Upper lobe of right lung (tissue), 1 donor: ENCODE measurements at regions not wholly inside any gene's neighbourhood (a gene's known extent, or its start where the extent isn't known, plus 50 kb on each side); places are given as distances from the start of the nearest gene placed in this dataset.

Source experiments
- ATAC-seq: fragments of 200-7000 bp; cut with Tn5 transposase; one replicate; pipeline ENCODE4 v1.9.1; 2020; ENCODE audit warnings: mild to moderate bottlenecking, moderate library complexity
- DNase-seq: peaks from one replicate; pipeline ENCODE4 v3.0.0-alpha.2; 2020
- H3K27ac ChIP-seq: fragments of 200-600 bp; one replicate; pipeline ENCODE4 v1.8.0; 2022
- H3K27me3 ChIP-seq: fragments of 200-600 bp; one replicate; pipeline ENCODE4 v1.8.0; 2022; ENCODE audit warnings: mild to moderate bottlenecking
- H3K36me3 ChIP-seq: fragments of 200-600 bp; one replicate; pipeline ENCODE4 v1.8.0; 2022
- H3K4me1 ChIP-seq: fragments of 200-600 bp; one replicate; pipeline ENCODE4 v1.8.0; 2022
- H3K4me3 ChIP-seq: fragments of 200-600 bp; one replicate; pipeline ENCODE4 v1.8.0; 2022; ENCODE audit warnings: mild to moderate bottlenecking
- H3K9me3 ChIP-seq: fragments of 200-600 bp; one replicate; pipeline ENCODE4 v1.8.0; 2022
- CTCF ChIP-seq: fragments of 200-600 bp; IDR thresholded peaks from one replicate; pipeline ENCODE4 v1.8.0; 2022; ENCODE audit warnings: antibody characterized with exemption
- intact Hi-C: fragments of 100-400 bp; cut with DNase I; formaldehyde crosslinking; loops from one replicate; pipeline ENCODE4 v1.11.0; 2022
- donor health status: DM: no; HTN: yes; CAD: no; lungs with severe emphysema.

- ATAC-seq = no peak
- TF ChIP-seq CTCF = no peak
- Histone ChIP-seq H3K27ac (no peak overlapping the region), H3K9me3 (no peaks in the 10 kb centered on the region), H3K27me3 (no peaks in the 10 kb centered on the region), H3K4me1 (no peaks in the 10 kb centered on the region), H3K4me3 (no peak overlapping the region), H3K36me3 (no peaks in the 10 kb centered on the region)
- intact Hi-C loops = no loop called here
- DNase-seq = no peak
These were observed 112.9 kb upstream of the SOD1 start for GRCh38 chr21:31546443-31547170.

- H3K27ac ChIP-seq = no peak overlapping the region
- H3K4me1 ChIP-seq = no peaks in the 10 kb centered on the region
- H3K36me3 ChIP-seq = no peaks in the 10 kb centered on the region
- no peak for TF ChIP-seq CTCF
- no peak overlapping the region for H3K4me3 ChIP-seq
- no peaks in the 10 kb centered on the region for H3K27me3 ChIP-seq
- DNase-seq = no peak
- intact Hi-C loops = no loop called here
- ATAC-seq = no peak
- no peaks in the 10 kb centered on the region for H3K9me3 ChIP-seq
These were observed 114.5 kb upstream of the SOD1 start for GRCh38 chr21:31545036-31545435.

GRCh38 chr21:31543191-31543590 is 116.3 kb upstream of the SOD1 start:
- no peaks in the 10 kb centered on the region for H3K4me1 ChIP-seq
- no peaks in the 10 kb centered on the region for H3K36me3 ChIP-seq
- H3K27ac ChIP-seq = no peak overlapping the region
- H3K9me3 ChIP-seq = no peaks in the 10 kb centered on the region
- intact Hi-C loops = no loop called here
- no peak for ATAC-seq
- no peak overlapping the region for H3K4me3 ChIP-seq
- DNase-seq = no peak
- no peak for TF ChIP-seq CTCF
- no peaks in the 10 kb centered on the region for H3K27me3 ChIP-seq

- intact Hi-C loops = no loop called here
- no peak for DNase-seq
- H3K4me3 ChIP-seq = no peak overlapping the region
These were observed 120.7 kb upstream of the SOD1 start for GRCh38 chr21:31538816-31539215.

GRCh38 chr21:31537872-31538576 is 121.5 kb upstream of the SOD1 start:
- Histone ChIP-seq H3K4me1 (no peaks in the 10 kb centered on the region), H3K27ac (no peak overlapping the region), H3K36me3 (no peaks in the 10 kb centered on the region), H3K4me3 (no peak overlapping the region), H3K9me3 (no peaks in the 10 kb centered on the region), H3K27me3 (no peaks in the 10 kb centered on the region)
- DNase-seq (no peak), ATAC-seq (no peak)
- TF ChIP-seq CTCF = no peak
- intact Hi-C loops = no loop called here

More at GRCh38 chr21:31538816-31539215, 120.7 kb upstream of the SOD1 start:
- Histone ChIP-seq H3K36me3 (no peaks in the 10 kb centered on the region), H3K27ac (no peak overlapping the region), H3K4me1 (no peaks in the 10 kb centered on the region), H3K9me3 (no peaks in the 10 kb centered on the region), H3K27me3 (no peaks in the 10 kb centered on the region)
- ATAC-seq = no peak
- no peak for TF ChIP-seq CTCF
